Body of pancreas (tissue), 4 donors: ENCODE measurements at regions not wholly inside any gene's neighbourhood (a gene's known extent, or its start where the extent isn't known, plus 50 kb on each side); places are given as distances from the start of the nearest gene placed in this dataset.

Experiments used
- ATAC-seq: fragments of 150-250 bp; one replicate; pipeline ENCODE4 v1.9.1; 2016
- DNase-seq, 4 donors: peaks; one replicate each; pipeline ENCODE4 v3.0.0-alpha.2; 2019
- H3K27ac ChIP-seq, 4 donors: fragments of 200-600 bp; sonication (generic); 1 replicate in 3 of 4; 2 replicates in 1 of 4; pipeline versions ENCODE4 v1.5.1 to v1.6.1; 2016 to 2019; ENCODE audit warnings: mild to moderate bottlenecking in 1 of 4, mixed read lengths in 1 of 4, moderate library complexity in 1 of 4
- H3K27me3 ChIP-seq, 2 donors: fragments of 200-600 bp; sonication (generic); one replicate each; pipeline ENCODE4 v1.6.0; 2016; ENCODE audit warnings: mild to moderate bottlenecking in 1 of 2
- H3K36me3 ChIP-seq, 2 donors: fragments of 200-600 bp; sonication (generic); replicated peaks in 1 of 2; 2 replicates each; pipeline ENCODE4 v1.5.1; 2016; ENCODE audit warnings: low read depth in 2 of 2; ENCODE audit not compliant: insufficient read depth in 1 of 2
- H3K4me1 ChIP-seq: fragments of 200-600 bp; sonication (generic); one replicate; pipeline ENCODE4 v1.6.0; 2016
- H3K4me3 ChIP-seq, 2 donors: fragments of 200-600 bp; sonication (generic); 1 replicate in 1 of 2; 2 replicates in 1 of 2; pipeline ENCODE4 v1.5.1; 2016 to 2019
- H3K9me3 ChIP-seq, 3 donors: fragments of 200-600 bp; sonication (generic); 1 replicate in 2 of 3; 2 replicates in 1 of 3; pipeline ENCODE4 v1.5.1; 2016
- CTCF ChIP-seq, 7 experiments: fragments of 450-650 bp in 4 of 7; fragments of 200-600 bp in 3 of 7; sonication (generic) in 3 of 7; IDR thresholded peaks; one replicate each; pipeline ENCODE4 v1.5.1; 2016 to 2019; ENCODE audit warnings: antibody characterized with exemption in 7 of 7
- POLR2A ChIP-seq, 3 donors: fragments of 450-650 bp; IDR thresholded peaks; one replicate each; pipeline ENCODE4 v1.6.1; 2016; ENCODE audit warnings: antibody characterized with exemption in 3 of 3, mild to moderate bottlenecking in 2 of 3
- WGBS, 2 donors: methylation state at CpG; one replicate each; pipeline ENCODE4 v1.1.5; 2017; 5-methylcytosine and 5-hydroxymethylcytosine counted together
- intact Hi-C: fragments of 100-400 bp; cut with DNase I; formaldehyde crosslinking; loops from one replicate; pipeline ENCODE4 v1.15.1; 2023

DNA sequence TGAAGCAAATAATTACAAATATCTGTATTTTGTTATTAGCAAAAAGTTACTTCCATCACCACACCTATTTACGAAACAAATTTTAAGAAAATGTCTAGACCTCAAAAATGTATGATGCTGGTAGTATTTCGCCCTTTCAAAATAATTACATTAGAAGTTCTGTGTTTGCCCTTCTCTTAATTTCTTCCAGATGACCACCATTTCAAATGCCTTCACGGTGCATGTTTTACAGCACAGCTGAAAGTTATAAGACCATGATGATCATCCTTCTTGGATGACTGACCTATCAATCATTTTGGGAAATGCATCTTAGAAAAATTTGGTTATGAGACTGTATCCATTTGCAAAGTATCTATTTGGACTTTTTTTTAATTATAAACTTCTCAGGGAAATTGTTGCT is 390.8 kb downstream of the SLITRK6 start:
- TF ChIP-seq CTCF (IDR thresholded peaks at IDR 0.05) (no peak), POLR2A (IDR thresholded peaks at IDR 0.05) (no peak)
- intact Hi-C loops, result no loop called here
- Histone ChIP-seq H3K4me1 (no peaks in the 10 kb centered on the region), H3K27ac (no peak overlapping the region), H3K4me3 (no peak overlapping the region), H3K9me3 (no peaks in the 10 kb centered on the region), H3K36me3 (no peaks in the 10 kb centered on the region), H3K27me3 (no peaks in the 10 kb centered on the region)
- DNase-seq, result no peak
- WGBS, 2 donors, result 63 to 74% methylated on average over 3 of the region's 3 CpGs
- ATAC-seq, result no peak

- no peaks in the 10 kb centered on the region for H3K36me3 ChIP-seq
- 71 to 81% methylated on average over 5 of the region's 5 CpGs for WGBS, 2 donors
- intact Hi-C loops, result no loop called here
- H3K4me1 ChIP-seq, result no peaks in the 10 kb centered on the region
- H3K27ac ChIP-seq, result no peak overlapping the region
- no peaks in the 10 kb centered on the region for H3K9me3 ChIP-seq
- H3K4me3 ChIP-seq, result no peak overlapping the region
- no peak for TF ChIP-seq POLR2A (IDR thresholded peaks at IDR 0.05)
- TF ChIP-seq CTCF (IDR thresholded peaks at IDR 0.05), result no peak
- DNase-seq (no peak), ATAC-seq (no peak)
- H3K27me3 ChIP-seq, result no peaks in the 10 kb centered on the region
Observed at GRCh38 chr13:85406269-85406975, 392.8 kb downstream of the SLITRK6 start.

DNA sequence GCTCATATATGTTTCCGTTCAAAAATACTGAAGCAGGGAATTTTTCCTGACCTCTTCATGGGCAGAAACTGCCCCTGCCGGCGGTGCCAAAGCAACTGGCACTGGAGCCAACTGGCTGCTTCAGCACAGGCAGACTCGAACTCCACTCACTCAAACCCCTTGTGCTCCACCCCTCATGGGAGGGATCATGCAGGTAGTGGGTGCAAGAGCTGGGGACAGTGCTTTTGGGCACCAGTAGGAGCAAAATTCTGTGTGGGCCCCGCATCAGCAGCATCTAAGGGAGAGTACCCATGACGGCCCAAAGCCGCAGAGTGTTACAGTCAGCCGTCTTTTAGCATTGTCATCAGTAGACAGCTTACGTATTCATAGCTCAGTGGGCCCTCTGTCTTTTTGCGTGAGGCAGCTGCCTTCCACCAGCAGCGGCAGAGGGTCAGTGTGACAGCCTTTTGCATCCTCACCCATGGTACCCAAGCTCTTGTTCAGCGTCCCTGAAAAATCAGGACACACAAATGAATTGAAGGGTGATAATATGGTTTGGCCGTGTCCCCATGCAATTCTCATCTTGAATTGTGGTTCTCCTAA is 393.8 kb downstream of the SLITRK6 start:
- TF ChIP-seq POLR2A (IDR thresholded peaks at IDR 0.05) (no peak), CTCF (IDR thresholded peaks at IDR 0.05) (no peak)
- Histone ChIP-seq H3K4me3 (no peak overlapping the region), H3K4me1 (no peaks in the 10 kb centered on the region), H3K27ac (no peak overlapping the region), H3K9me3 (no peaks in the 10 kb centered on the region), H3K36me3 (no peaks in the 10 kb centered on the region), H3K27me3 (no peaks in the 10 kb centered on the region)
- ATAC-seq, result no peak
- intact Hi-C loops, result no loop called here
- WGBS, 2 donors, result 79 to 81% methylated on average over 10 to 13 of the region's 13 CpGs
- DNase-seq, result no peak

DNA sequence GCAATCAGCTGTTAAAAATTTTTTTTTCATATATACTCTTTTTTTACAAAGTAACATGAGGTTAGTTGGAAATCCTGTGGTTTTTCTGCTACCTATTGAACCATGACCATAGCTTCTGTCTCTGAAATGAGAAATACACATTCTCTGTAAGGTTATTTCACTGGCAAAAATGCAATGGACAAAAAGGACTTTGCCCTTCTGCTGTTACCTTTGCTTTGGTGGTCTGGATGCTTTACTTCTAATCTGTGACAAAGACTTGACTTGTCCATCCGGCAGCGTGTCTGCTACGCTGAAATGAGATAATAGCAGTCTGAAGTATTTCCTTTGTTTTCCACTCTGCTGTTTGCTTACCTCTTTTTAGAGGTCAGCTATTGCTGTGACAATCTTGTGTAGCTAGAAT is 412.8 kb downstream of the SLITRK6 start:
- WGBS, 2 donors, result 9 to 17% methylated on average over 3 of the region's 3 CpGs
- no peak overlapping the region for H3K4me3 ChIP-seq
- H3K4me1 ChIP-seq, result no peaks in the 10 kb centered on the region
- ATAC-seq (no peak), DNase-seq (no peak)
- H3K36me3 ChIP-seq, result no peaks in the 10 kb centered on the region
- intact Hi-C loops, result no loop called here
- no peak overlapping the region for H3K27ac ChIP-seq
- H3K27me3 ChIP-seq, result no peaks in the 10 kb centered on the region
- no peak for TF ChIP-seq POLR2A (IDR thresholded peaks at IDR 0.05)
- no peak for TF ChIP-seq CTCF (IDR thresholded peaks at IDR 0.05)
- no peaks in the 10 kb centered on the region for H3K9me3 ChIP-seq

GRCh38 chr13:85383291-85383690 is 415.9 kb downstream of the SLITRK6 start:
- Histone ChIP-seq H3K9me3 (no peaks in the 10 kb centered on the region), H3K27ac (no peak overlapping the region), H3K4me3 (no peak overlapping the region), H3K36me3 (no peaks in the 10 kb centered on the region), H3K27me3 (no peaks in the 10 kb centered on the region), H3K4me1 (no peaks in the 10 kb centered on the region)
- DNase-seq, result no peak
- WGBS, 2 donors, result 87 to 94% methylated on average over 1 of the region's 1 CpG
- TF ChIP-seq CTCF (IDR thresholded peaks at IDR 0.05) (no peak), POLR2A (IDR thresholded peaks at IDR 0.05) (no peak)
- intact Hi-C loops, result no loop called here
- no peak for ATAC-seq
